ENCODE measurements at regions not wholly inside any gene's neighbourhood (a gene's known extent, or its start where the extent isn't known, plus 50 kb on each side); places are given as distances from the start of the nearest gene placed in this dataset.

GRCh38 chr4:45578874-45579273, 545.0 kb downstream of the GABRG1 start:
- ATAC-seq (ENCODE audit: low FRiP score) (no peak), DNase-seq (ENCODE audit: low spot score) (no peak)
- no peak for TF ChIP-seq CTCF (IDR thresholded peaks at IDR 0.05)

GRCh38 chr4:45576275-45576674, 547.6 kb downstream of the GABRG1 start:
- ATAC-seq (ENCODE audit: low FRiP score) (no peak), DNase-seq (ENCODE audit: low spot score) (no peak)
- no peak for TF ChIP-seq CTCF (IDR thresholded peaks at IDR 0.05)

GRCh38 chr4:45569619-45570018, 554.2 kb downstream of the GABRG1 start:
- TF ChIP-seq CTCF (IDR thresholded peaks at IDR 0.05): no peak
- ATAC-seq (ENCODE audit: low FRiP score) (no peak), DNase-seq (ENCODE audit: low spot score) (no peak)

GRCh38 chr4:45568694-45569093, 555.2 kb downstream of the GABRG1 start:
- DNase-seq (ENCODE audit: low spot score) (no peak), ATAC-seq (ENCODE audit: low FRiP score) (no peak)
- no peak for TF ChIP-seq CTCF (IDR thresholded peaks at IDR 0.05)

- ATAC-seq (ENCODE audit: low FRiP score) (no peak), DNase-seq (ENCODE audit: low spot score) (no peak)
- no peak for TF ChIP-seq CTCF (IDR thresholded peaks at IDR 0.05)
Measured at GRCh38 chr4:45566896-45567603, 556.8 kb downstream of the GABRG1 start.

- no peak for DNase-seq (ENCODE audit: low spot score)
- no peak for ATAC-seq (ENCODE audit: low FRiP score)
- TF ChIP-seq CTCF (IDR thresholded peaks at IDR 0.05): no peak
Measured at GRCh38 chr4:45554423-45554822, 569.4 kb downstream of the GABRG1 start.

- DNase-seq (ENCODE audit: low spot score) (no peak), ATAC-seq (ENCODE audit: low FRiP score) (no peak)
- TF ChIP-seq CTCF (IDR thresholded peaks at IDR 0.05): no peak
Measured at GRCh38 chr4:45550766-45551366, 573.0 kb downstream of the GABRG1 start.
